ENCODE measurements at regions not wholly inside any gene's neighbourhood (a gene's known extent, or its start where the extent isn't known, plus 50 kb on each side); places are given as distances from the start of the nearest gene placed in this dataset.

GRCh38 chr3:118548434-118548833 lies 486.2 kb downstream of the IGSF11 start:
- TF ChIP-seq CTCF (conservative IDR thresholded peaks at IDR 0.05; ENCODE audit: low read depth, low read length) (no peak), EZH2 (IDR thresholded peaks at IDR 0.05; ENCODE audit: low read length, unreplicated experiment) (no peak), EZH2phosphoT487 (IDR thresholded peaks at IDR 0.05; ENCODE audit: borderline replicate concordance, low read length) (no peak)

Data from PC-3 (cell line).